ENCODE measurements at regions not wholly inside any gene's neighbourhood (a gene's known extent, or its start where the extent isn't known, plus 50 kb on each side); places are given as distances from the start of the nearest gene placed in this dataset.

DNA sequence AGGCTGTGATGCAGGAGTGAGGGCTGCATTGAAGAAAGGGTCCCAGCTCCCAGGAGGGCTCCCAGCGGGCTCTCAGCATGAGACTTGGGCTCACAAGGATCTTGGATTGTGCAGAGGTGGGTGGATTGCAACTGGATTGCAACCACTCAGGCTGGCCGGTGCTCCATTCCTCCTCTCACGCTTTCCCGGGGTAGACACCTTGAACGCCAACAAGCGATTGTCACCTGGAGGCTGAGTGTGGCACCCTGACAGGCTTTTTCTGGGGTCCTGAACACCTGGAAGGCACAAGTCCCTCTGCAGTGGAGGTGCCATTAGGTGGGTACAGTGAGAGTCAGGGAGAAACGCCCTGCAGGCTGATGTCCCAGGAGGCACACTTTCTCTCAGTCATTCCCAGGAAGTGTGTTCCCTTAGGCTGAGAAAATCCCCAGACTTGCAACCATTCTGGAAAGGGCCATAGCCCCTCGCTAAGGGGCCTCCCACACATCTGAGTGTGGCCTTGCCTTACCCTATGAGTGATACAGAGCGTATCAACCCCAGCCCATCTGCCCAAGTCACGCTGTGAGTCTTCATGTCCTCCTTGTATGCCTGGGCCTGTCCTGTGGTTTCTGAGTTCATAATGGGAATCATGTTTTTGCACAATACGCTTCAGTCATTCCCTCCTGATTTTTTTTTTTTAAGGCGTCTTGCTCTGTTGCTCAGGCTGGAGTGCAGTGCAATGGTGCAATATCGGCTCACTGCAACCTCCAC, 488.1 kb downstream of the IRX1 start:
- Histone ChIP-seq H3K36me3 (no peaks in the 10 kb centered on the region), H3K9me3 (no peaks in the 10 kb centered on the region), H3K4me3 (no peak overlapping the region), H3K27ac (no peak overlapping the region), H3K27me3 (no peaks in the 10 kb centered on the region), H3K4me1 (no peaks in the 10 kb centered on the region)
- DNase-seq: no peak
- intact Hi-C loops (cut with DNase I): no loop called here
- WGBS, 2 donors: 46 to 67% methylated on average over 10 to 12 of the region's 13 CpGs
- TF ChIP-seq, protein P1, sequence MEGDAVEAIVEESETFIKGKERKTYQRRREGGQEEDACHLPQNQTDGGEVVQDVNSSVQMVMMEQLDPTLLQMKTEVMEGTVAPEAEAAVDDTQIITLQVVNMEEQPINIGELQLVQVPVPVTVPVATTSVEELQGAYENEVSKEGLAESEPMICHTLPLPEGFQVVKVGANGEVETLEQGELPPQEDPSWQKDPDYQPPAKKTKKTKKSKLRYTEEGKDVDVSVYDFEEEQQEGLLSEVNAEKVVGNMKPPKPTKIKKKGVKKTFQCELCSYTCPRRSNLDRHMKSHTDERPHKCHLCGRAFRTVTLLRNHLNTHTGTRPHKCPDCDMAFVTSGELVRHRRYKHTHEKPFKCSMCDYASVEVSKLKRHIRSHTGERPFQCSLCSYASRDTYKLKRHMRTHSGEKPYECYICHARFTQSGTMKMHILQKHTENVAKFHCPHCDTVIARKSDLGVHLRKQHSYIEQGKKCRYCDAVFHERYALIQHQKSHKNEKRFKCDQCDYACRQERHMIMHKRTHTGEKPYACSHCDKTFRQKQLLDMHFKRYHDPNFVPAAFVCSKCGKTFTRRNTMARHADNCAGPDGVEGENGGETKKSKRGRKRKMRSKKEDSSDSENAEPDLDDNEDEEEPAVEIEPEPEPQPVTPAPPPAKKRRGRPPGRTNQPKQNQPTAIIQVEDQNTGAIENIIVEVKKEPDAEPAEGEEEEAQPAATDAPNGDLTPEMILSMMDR (IDR thresholded peaks at IDR 0.05): no peak

DNA sequence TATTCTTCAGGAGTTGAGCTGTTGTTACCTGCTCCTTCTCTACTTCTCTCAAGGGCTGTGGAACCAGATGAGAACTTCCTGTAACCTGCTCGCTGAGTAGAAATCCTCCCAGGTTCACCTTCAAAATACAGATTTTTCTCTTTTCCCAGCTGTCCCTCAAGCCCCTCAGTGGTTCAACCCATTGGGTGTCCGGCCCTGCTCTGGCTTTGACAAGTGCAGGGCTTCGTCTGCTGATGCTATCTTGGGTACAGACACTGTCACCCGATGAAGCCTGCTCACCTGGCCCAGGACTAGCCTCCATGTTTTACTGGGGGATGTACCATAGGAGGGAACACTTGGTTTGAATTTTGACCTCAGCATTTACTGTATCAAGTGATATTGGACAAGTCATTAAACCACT, 490.4 kb downstream of the IRX1 start:
- Histone ChIP-seq H3K36me3 (no peaks in the 10 kb centered on the region), H3K4me3 (no peak overlapping the region), H3K27me3 (no peaks in the 10 kb centered on the region), H3K27ac (no peak overlapping the region), H3K4me1 (no peaks in the 10 kb centered on the region), H3K9me3 (no peaks in the 10 kb centered on the region)
- TF ChIP-seq POLR2A (IDR thresholded peaks at IDR 0.05): no peak
- TF ChIP-seq, protein P1 (IDR thresholded peaks at IDR 0.05): no peak
- WGBS, 2 donors: 75 to 77% methylated on average over 2 to 4 of the region's 4 CpGs
- DNase-seq: no peak
- intact Hi-C loops (cut with DNase I): no loop called here

DNA sequence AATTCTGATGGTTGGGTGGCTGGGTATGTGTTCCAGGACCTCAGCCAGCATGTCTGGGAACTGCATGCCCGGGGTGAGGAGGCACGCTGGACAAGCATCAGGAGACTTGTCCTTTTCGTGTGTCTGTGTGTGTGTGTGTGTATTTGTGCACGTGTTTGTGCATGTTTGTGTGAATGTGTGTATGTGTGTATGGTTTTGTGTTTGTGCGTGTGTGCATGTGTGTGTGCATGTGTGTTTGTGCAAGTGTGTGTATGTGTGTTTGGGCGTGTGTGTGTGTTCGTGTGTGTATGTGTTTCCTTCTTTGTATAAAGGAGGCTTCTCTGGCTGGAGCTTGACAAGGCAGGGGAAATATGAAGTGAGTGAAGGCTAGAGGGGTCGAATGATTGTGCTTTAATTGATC, 491.5 kb downstream of the IRX1 start:
- no peak overlapping the region for H3K4me3 ChIP-seq
- no peaks in the 10 kb centered on the region for H3K4me1 ChIP-seq
- intact Hi-C loops (cut with DNase I): no loop called here
- WGBS, 2 donors: 74 to 88% methylated on average over 8 of the region's 8 CpGs
- no peaks in the 10 kb centered on the region for H3K27me3 ChIP-seq
- no peak for TF ChIP-seq POLR2A (IDR thresholded peaks at IDR 0.05)
- TF ChIP-seq, protein P1 (IDR thresholded peaks at IDR 0.05): no peak
- no peak for DNase-seq
- H3K9me3 ChIP-seq: no peaks in the 10 kb centered on the region
- H3K36me3 ChIP-seq: no peaks in the 10 kb centered on the region
- no peak overlapping the region for H3K27ac ChIP-seq

DNA sequence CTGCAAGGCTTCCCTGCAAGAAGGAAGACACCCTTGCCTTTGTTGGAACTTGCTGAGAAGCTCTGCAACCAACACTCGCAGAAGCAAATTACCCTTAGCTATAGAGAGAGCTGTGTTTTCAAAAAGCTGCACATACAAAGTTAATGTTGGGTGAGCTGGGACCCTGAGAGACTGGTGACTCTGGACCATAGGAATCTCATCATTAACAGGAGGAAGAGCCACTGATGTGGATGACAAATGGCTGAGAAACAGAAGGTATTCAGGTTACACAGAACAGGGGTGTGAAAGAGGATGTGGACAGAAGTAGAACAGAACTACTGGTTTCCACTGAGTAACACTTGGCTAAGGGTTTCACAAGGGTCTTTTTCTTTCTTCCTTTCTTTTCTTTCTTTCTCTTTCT, 493.5 kb downstream of the IRX1 start:
- no peaks in the 10 kb centered on the region for H3K36me3 ChIP-seq
- no peaks in the 10 kb centered on the region for H3K27me3 ChIP-seq
- no peak overlapping the region for H3K4me3 ChIP-seq
- 78 to 88% methylated on average over 1 of the region's 1 CpG for WGBS, 2 donors
- intact Hi-C loops (cut with DNase I): no loop called here
- no peak overlapping the region for H3K27ac ChIP-seq
- H3K4me1 ChIP-seq: no peaks in the 10 kb centered on the region
- no peaks in the 10 kb centered on the region for H3K9me3 ChIP-seq
- DNase-seq: no peak
- no peak for TF ChIP-seq POLR2A (IDR thresholded peaks at IDR 0.05)
- TF ChIP-seq, protein P1 (IDR thresholded peaks at IDR 0.05): no peak

DNA sequence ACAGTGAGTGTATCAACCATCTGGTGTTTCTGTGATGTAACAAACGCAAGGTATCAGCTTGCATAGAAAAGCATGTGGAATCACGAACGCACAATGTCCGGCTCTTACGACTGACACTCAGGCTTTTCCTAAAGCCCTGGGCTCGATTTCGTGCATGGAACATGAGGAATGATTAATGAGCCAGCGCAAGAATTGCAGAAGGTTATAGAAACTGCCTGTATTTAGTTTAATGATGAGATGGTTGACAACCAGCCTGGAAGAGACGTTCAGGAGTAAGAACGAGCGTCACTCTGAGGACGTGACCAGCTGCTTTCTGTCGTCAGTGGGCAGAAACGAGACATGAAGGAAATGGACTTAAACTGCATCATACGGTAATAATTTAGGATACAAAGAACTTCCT, 497.6 kb downstream of the IRX1 start:
- Histone ChIP-seq H3K4me3 (no peak overlapping the region), H3K27ac (no peak overlapping the region), H3K27me3 (no peaks in the 10 kb centered on the region), H3K36me3 (no peaks in the 10 kb centered on the region), H3K9me3 (no peaks in the 10 kb centered on the region), H3K4me1 (no peaks in the 10 kb centered on the region)
- no peak for TF ChIP-seq POLR2A (IDR thresholded peaks at IDR 0.05)
- TF ChIP-seq, protein P1 (IDR thresholded peaks at IDR 0.05): no peak
- intact Hi-C loops (cut with DNase I): no loop called here
- DNase-seq: no peak
- WGBS, 2 donors: 80 to 83% methylated on average over 15 of the region's 15 CpGs

Measured in esophagus squamous epithelium (tissue), 5 donors.